DMS153 treated with DMSO at 0.1 percent for 48 hours (cell line): ENCODE measurements at regions not wholly inside any gene's neighbourhood (a gene's known extent, or its start where the extent isn't known, plus 50 kb on each side); places are given as distances from the start of the nearest gene placed in this dataset.

Source experiments
- DNase-seq: peaks from one replicate; lab custom pipeline; 2025; ENCODE audit not compliant: unreplicated experiment; lab: John Stamatoyannopoulos, UW

DNA sequence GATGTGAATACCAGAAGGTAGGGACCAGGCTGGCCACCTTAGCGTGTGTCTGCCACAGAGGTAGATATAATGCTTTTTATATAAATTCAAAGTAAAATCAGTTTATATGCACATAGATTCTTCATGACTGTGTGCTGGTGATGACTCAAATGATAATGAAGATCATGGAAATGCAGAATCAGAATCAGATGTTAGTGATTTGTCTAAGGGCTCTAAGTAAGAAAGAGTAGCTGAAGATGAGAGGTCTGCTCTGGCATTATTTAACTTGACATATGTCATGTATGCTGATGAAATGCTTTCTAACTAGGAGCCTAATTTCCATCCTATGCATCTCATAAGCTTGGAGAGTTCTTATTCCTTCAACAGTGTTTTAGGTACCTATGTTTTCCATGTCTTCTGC lies 50.3 kb upstream of the DPH6 start:
- no peak for DNase-seq

GRCh38 chr15:35602836-35603235 lies 56.9 kb upstream of the DPH6 start:
- DNase-seq, result no peak

GRCh38 chr15:35603301-35603700 lies 57.3 kb upstream of the DPH6 start:
- DNase-seq, result no peak

GRCh38 chr15:35603856-35604255 lies 57.9 kb upstream of the DPH6 start:
- DNase-seq, result no peak

- DNase-seq, result no peak
Measured at GRCh38 chr15:35605764-35606449, 59.9 kb upstream of the DPH6 start.

GRCh38 chr15:35606450-35606779 lies 60.5 kb upstream of the DPH6 start:
- DNase-seq, result no peak

DNA sequence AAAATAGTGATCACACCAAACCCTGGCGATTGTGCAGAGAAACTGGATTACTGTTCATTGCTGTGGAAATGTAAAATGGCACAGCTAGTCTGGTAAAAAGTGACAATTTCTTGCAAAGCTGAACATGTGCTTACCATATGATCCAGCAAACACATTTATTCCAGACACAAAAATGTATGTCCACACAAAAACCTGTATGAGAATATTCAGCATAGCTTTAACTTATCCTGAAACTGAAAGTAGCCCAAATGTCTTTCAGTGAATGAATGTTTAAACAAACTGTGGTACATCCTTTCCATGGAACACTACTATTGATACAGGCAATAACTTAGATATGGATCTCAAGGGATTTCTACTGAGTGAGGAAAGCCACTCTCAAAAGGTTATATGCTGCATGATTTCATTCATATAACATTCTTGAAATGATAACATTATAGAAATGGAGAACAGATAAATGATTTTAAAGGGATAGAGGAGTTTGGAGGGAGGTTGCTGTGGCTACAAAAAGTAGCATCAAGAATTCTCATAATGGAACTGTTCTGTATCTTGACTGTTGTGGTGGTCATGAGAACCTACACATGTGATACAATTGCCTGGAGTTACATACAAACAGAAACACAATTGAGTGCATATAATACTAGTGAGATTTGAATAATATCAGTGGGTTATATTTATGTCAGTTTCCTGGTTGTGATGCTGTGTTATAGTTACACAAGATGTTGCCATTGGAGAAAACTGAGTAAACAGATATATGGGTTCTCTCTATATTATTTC lies 70.7 kb upstream of the DPH6 start:
- no peak for DNase-seq

DNA sequence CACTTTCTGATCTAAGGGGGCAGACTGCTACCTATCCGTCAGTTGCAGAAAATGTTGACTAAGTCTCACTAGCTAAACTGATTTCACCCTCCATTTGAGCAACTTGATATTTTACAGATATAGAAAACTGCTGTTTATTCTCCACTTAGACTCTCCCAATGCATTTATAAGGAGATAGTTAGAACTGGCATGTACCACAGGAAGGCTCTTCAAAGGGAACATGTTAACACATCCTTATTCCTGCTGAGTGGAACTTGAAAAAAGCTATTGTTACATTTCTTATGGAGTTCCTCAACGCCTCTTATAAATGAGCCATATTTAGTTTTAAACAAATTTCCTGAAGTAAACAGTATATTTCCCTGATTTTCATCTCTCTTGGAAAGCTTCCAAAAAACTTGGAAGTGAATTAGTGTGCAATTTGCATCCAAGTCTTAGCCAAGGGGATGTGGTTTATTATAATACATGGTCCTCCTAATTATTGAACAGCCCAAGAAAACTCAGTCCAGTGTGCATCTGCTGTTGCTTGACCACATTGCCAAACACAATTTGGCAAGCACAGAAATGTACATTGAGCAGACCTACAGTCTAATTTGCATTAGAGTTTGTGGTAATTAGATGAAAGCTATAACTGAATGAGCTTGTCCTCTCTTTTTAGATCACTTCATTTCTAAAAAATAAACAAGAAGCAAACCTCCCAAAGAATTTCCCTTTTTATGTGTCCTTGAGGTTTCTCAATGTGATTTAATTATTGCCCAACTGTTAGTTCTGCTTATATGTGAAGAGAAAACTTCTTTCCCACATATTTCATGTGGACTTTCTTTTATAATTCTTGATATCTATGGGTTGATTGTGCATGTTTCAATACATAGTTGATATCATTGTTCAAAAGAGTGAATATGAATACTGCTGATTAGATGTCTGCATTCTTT lies 72.6 kb upstream of the DPH6 start:
- DNase-seq, result no peak

- DNase-seq, result no peak
Measured at GRCh38 chr15:35622641-35623340, 76.8 kb upstream of the DPH6 start.

DNA sequence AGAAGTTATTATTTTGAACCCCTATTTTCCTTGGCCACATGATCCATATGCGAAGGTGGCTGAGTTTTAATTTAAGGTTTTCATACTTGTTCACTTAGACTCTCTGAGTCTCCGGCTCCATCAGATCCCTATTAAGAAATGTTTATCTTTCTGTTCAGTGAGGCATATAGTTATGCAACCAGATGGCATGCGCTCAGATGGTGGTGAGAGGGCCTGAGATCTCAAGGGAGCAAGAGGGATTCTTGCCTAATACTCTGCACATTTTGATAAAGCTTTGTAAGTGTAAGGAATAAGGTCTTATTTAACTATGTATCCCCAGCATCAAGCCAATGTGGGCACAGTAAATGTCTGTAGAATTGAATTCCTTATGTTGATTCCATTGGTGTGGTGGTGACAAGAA lies 78.9 kb upstream of the DPH6 start:
- no peak for DNase-seq

DNA sequence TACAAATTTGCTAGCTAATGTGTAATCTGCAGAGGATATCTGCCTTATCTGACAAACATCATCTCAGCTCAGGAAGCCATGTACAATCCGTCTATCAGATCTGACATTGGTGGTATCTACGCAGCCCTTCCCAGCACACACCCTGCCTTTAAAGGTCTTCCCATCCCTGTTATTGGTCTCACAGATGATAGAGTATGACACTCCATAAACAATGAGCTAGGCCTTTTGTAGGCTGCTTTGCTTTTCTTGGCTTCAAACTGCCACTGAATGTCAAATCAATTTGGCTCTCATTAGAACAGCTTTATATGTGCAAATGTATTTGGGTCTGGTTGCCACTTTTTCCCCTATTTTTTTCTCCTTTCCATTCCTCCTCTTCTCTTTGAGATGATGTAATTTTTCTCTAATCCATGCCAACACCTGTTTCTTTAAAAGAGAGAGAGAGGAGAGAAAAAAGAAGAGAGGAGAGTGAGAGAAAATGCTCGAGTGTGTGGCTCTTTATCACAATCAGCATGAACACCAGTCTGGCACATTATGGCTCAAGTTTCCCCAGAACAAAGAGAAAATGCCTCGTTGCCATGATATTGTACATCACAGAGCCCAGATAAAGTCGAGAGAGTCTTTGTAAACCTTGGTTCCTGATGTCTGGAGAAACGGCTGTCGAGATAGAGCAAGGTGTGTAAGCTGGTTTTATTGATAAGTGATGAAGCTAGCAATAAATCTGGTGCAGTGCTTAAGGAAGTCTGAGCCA lies 80.8 kb upstream of the DPH6 start:
- no peak for DNase-seq

- DNase-seq, result no peak
Measured at GRCh38 chr15:35627696-35628095, 81.7 kb upstream of the DPH6 start.

GRCh38 chr15:35629766-35630165 lies 83.8 kb upstream of the DPH6 start:
- DNase-seq, result no peak

DNA sequence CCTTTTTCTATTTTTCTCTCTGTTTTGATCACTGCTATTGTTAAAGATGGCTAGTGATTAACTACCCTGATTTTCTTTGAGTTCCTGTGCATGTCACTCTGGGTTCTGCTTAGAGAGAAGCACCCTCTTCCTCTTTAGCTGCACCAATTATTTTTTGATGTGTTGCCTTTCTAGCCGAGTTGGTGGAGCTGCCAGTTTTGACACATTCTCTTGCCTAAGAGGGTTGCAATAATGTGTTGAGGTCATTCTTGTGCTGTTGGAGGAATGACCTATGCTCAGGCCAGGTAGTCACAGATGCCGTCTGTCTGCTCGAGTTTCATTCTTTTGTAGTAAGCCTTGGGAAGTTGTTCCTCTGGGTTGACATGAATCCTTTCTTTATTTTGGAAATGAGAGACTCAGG lies 84.6 kb upstream of the DPH6 start:
- no peak for DNase-seq

DNA sequence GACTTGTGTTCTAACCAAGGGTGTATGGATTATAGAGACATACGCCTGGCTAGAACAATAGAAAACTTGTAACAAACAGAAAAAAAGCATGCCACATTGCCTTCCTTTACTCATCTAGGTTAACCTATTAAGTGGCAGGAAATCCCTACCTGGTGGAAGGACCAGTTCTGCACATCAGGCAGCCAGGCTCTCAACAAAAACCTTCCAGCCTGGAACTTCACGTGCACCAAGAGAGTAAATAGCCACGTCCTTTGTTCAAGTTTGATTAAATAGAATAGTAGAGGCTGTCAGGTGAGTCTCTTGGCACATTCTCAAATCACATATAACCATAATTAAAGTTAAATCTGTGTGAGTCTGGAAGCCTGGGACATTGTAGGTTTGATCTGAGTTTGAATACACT lies 85.0 kb upstream of the DPH6 start:
- DNase-seq, result peak; percentile 41

DNA sequence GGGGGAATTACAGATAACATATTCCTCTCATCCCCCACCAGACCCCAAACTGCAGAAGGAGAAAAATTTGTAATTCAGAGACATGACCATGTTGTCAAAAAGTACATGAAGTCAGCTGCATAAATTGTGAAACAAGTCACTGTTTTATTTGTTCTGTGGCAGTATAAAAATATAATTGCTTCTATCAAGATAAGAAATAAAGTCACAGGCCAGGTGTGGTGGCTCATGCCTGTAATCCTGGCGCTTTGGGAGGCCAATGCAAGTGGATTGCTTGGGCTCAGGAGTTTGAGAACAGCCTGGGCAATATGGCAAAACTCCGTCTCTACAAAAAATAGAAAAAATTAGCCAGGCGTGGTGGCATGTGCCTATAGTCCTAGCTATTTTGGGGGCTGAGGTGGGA lies 87.7 kb upstream of the DPH6 start:
- DNase-seq, result no peak

DNA sequence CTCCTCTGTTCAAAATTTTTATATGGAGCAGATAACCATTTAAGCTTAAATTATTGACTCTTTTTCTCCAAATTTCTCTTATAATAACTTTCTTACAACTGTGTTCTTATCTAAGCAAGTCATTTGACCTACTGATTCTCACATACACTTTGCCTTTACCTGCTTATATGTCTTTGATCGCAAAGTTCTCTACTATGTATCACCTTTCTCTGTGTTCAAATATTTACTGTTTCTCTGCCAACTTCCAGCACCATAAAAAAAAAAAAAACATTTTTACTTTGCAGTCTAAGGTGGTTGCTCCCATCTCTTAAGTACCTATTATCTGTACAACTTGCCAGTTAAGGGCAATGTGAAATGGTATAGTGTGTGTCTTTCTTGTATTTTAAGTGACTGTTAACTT lies 100.8 kb upstream of the DPH6 start:
- no peak for DNase-seq

DNA sequence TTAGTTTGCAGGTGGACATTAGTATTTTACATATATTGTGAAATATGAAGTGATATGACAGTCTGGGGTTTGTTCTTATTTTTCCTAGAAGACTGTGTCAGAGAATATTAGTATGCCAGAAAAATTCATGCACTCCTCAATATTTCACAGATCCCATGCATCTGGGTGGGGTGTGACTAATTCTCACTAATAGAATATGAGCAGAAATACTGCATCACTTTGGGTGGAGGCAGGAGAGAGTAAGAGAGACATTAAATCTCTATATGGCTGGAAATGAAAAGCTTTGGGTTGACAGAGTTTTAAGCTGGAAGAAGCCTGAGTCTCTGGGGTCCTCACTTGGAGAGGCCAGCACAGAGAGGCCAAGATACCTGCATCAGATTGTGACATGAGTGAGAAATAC lies 101.3 kb upstream of the DPH6 start:
- no peak for DNase-seq

DNA sequence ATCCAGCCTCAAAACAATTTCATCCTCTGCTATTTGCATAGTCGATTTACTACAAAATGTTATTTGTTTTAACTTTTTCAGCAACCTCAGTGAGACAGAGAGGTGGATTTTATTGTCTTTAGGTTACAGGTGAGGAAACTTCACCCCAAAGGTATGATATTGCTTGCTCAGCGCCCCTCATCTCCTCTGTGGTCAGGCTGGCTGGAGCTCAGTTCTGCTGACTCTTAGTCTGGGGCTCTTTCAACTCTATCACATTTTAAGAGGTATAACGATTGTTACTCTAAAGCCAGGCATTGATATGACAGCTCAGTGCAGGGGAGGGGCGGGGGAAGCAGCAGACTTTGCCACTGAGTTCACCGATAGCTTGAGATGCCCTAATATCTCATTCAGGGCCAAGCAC lies 103.0 kb upstream of the DPH6 start:
- DNase-seq, result no peak

DNA sequence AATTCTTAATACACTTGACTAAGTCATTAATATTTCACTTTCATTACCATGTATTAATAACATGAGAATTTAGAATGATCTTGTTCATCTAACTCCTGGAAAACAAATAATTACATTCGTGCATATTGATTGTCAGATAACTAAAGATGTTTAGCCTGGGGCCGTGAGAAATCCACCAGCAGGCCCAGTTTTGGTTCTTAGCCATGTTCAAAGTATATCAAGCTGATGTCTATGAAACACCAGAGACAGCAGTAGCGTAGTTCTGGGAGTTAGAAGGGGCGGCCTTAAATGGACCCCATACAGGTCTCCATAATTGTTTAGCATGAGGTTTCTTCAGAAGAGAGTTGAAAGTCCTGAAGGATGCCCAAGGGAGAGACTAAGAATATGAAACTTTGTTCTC lies 103.6 kb upstream of the DPH6 start:
- DNase-seq, result no peak

- no peak for DNase-seq
Measured at GRCh38 chr15:35654332-35654731, 108.4 kb upstream of the DPH6 start.
